ENCODE measurements at regions not wholly inside any gene's neighbourhood (a gene's known extent, or its start where the extent isn't known, plus 50 kb on each side); places are given as distances from the start of the nearest gene placed in this dataset.
"Not testable (repeated sequence)": the region's sequence is repeated elsewhere in the genome, so short reads cannot be mapped to it uniquely, and the experiment has no call there.

GRCh38 chr15:84400820-84401219, 165.2 kb downstream of the GOLGA6L4 start:
- H3F3A ChIP-seq (ENCODE audit: low read depth): no peaks in the 10 kb centered on the region
- H4K20me1 ChIP-seq (ENCODE audit: insufficient read depth, low read length, poor library complexity, severe bottlenecking): no peaks in the 10 kb centered on the region
- H3K9me3 ChIP-seq (ENCODE audit: insufficient read depth, low read depth, low read length): no peaks in the 10 kb centered on the region
- no peaks in the 10 kb centered on the region for H3K27me3 ChIP-seq (ENCODE audit: insufficient read depth, low read length, poor library complexity, severe bottlenecking)
- H3K36me3 ChIP-seq (ENCODE audit: insufficient read depth, low read length): no peaks in the 10 kb centered on the region
- H3K4me1 ChIP-seq (ENCODE audit: insufficient read depth, low read length, poor library complexity, severe bottlenecking): no peaks in the 10 kb centered on the region
- no peak overlapping the region for H3K9ac ChIP-seq (ENCODE audit: low read depth, low read length, poor library complexity, severe bottlenecking)
- no peak overlapping the region for H2AFZ ChIP-seq (ENCODE audit: low read length)
- H3K4me2 ChIP-seq (ENCODE audit: low read depth, low read length, poor library complexity, severe bottlenecking): no peak overlapping the region
- H3K79me2 ChIP-seq (ENCODE audit: insufficient read depth, low read length): no peaks in the 10 kb centered on the region
- no peak overlapping the region for H3K4me3 ChIP-seq (ENCODE audit: low read length, poor library complexity, severe bottlenecking)
- no peaks in the 10 kb centered on the region for H3K9me2 ChIP-seq (replicated peaks; ENCODE audit: low read depth, low read length)
- TF ChIP-seq CTCF (conservative IDR thresholded peaks at IDR 0.05; ENCODE audit: low read length): no peak
- TF ChIP-seq EZH2phosphoT487 (IDR thresholded peaks at IDR 0.05; ENCODE audit: borderline replicate concordance): no peak

- H3K79me2 ChIP-seq (ENCODE audit: insufficient read depth, low read length); H3F3A ChIP-seq (ENCODE audit: low read depth); H3K4me3 ChIP-seq (ENCODE audit: low read length, poor library complexity, severe bottlenecking); H3K9me2 ChIP-seq (replicated peaks; ENCODE audit: low read depth, low read length); H3K27me3 ChIP-seq (ENCODE audit: insufficient read depth, low read length, poor library complexity, severe bottlenecking); H4K20me1 ChIP-seq (ENCODE audit: insufficient read depth, low read length, poor library complexity, severe bottlenecking); H3K9ac ChIP-seq (ENCODE audit: low read depth, low read length, poor library complexity, severe bottlenecking); H3K9me3 ChIP-seq (ENCODE audit: insufficient read depth, low read depth, low read length); H2AFZ ChIP-seq (ENCODE audit: low read length); H3K36me3 ChIP-seq (ENCODE audit: insufficient read depth, low read length); H3K4me2 ChIP-seq (ENCODE audit: low read depth, low read length, poor library complexity, severe bottlenecking); H3K4me1 ChIP-seq (ENCODE audit: insufficient read depth, low read length, poor library complexity, severe bottlenecking): not testable (repeated sequence)
These were observed 165.9 kb downstream of the GOLGA6L4 start for GRCh38 chr15:84401461-84401860.

GRCh38 chr15:84401891-84402840, 166.6 kb downstream of the GOLGA6L4 start:
- not testable (repeated sequence) for H3K9ac ChIP-seq (ENCODE audit: low read depth, low read length, poor library complexity, severe bottlenecking); H3K9me3 ChIP-seq (ENCODE audit: insufficient read depth, low read depth, low read length); H4K20me1 ChIP-seq (ENCODE audit: insufficient read depth, low read length, poor library complexity, severe bottlenecking); H3K4me2 ChIP-seq (ENCODE audit: low read depth, low read length, poor library complexity, severe bottlenecking); H3K4me3 ChIP-seq (ENCODE audit: low read length, poor library complexity, severe bottlenecking); H3K9me2 ChIP-seq (replicated peaks; ENCODE audit: low read depth, low read length); H3K27me3 ChIP-seq (ENCODE audit: insufficient read depth, low read length, poor library complexity, severe bottlenecking); H2AFZ ChIP-seq (ENCODE audit: low read length); H3K79me2 ChIP-seq (ENCODE audit: insufficient read depth, low read length); H3K36me3 ChIP-seq (ENCODE audit: insufficient read depth, low read length); H3F3A ChIP-seq (ENCODE audit: low read depth); H3K4me1 ChIP-seq (ENCODE audit: insufficient read depth, low read length, poor library complexity, severe bottlenecking)

- Histone ChIP-seq H3K9me2 (replicated peaks; ENCODE audit: low read depth, low read length) (no peaks in the 10 kb centered on the region), H2AFZ (ENCODE audit: low read length) (no peak overlapping the region), H3F3A (ENCODE audit: low read depth) (no peaks in the 10 kb centered on the region), H3K4me1 (ENCODE audit: insufficient read depth, low read length, poor library complexity, severe bottlenecking) (no peaks in the 10 kb centered on the region), H3K27me3 (ENCODE audit: insufficient read depth, low read length, poor library complexity, severe bottlenecking) (no peaks in the 10 kb centered on the region), H3K4me3 (ENCODE audit: low read length, poor library complexity, severe bottlenecking) (no peak overlapping the region), H3K9ac (ENCODE audit: low read depth, low read length, poor library complexity, severe bottlenecking) (no peak overlapping the region), H3K79me2 (ENCODE audit: insufficient read depth, low read length) (no peaks in the 10 kb centered on the region), H3K4me2 (ENCODE audit: low read depth, low read length, poor library complexity, severe bottlenecking) (no peak overlapping the region), H3K36me3 (ENCODE audit: insufficient read depth, low read length) (no peaks in the 10 kb centered on the region), H3K9me3 (ENCODE audit: insufficient read depth, low read depth, low read length) (no peaks in the 10 kb centered on the region), H4K20me1 (ENCODE audit: insufficient read depth, low read length, poor library complexity, severe bottlenecking) (no peaks in the 10 kb centered on the region)
- no peak for TF ChIP-seq CTCF (conservative IDR thresholded peaks at IDR 0.05; ENCODE audit: low read length)
- no peak for TF ChIP-seq EZH2phosphoT487 (IDR thresholded peaks at IDR 0.05; ENCODE audit: borderline replicate concordance)
These were observed 167.5 kb downstream of the GOLGA6L4 start for GRCh38 chr15:84402856-84403608.

- not testable (repeated sequence) for H3F3A ChIP-seq (ENCODE audit: low read depth)
These were observed 173.8 kb downstream of the GOLGA6L4 start for GRCh38 chr15:84409357-84409756.

More at GRCh38 chr15:84409357-84409756, 173.8 kb downstream of the GOLGA6L4 start:
- not testable (repeated sequence) for H3K4me1 ChIP-seq (ENCODE audit: insufficient read depth, low read length, poor library complexity, severe bottlenecking); H4K20me1 ChIP-seq (ENCODE audit: insufficient read depth, low read length, poor library complexity, severe bottlenecking); H2AFZ ChIP-seq (ENCODE audit: low read length); H3K36me3 ChIP-seq (ENCODE audit: insufficient read depth, low read length); H3K9me2 ChIP-seq (replicated peaks; ENCODE audit: low read depth, low read length); H3K4me3 ChIP-seq (ENCODE audit: low read length, poor library complexity, severe bottlenecking); H3K9me3 ChIP-seq (ENCODE audit: insufficient read depth, low read depth, low read length); H3K9ac ChIP-seq (ENCODE audit: low read depth, low read length, poor library complexity, severe bottlenecking); H3K79me2 ChIP-seq (ENCODE audit: insufficient read depth, low read length); H3K27me3 ChIP-seq (ENCODE audit: insufficient read depth, low read length, poor library complexity, severe bottlenecking); H3K4me2 ChIP-seq (ENCODE audit: low read depth, low read length, poor library complexity, severe bottlenecking)
